Lower leg skin (tissue), 3 donors: ENCODE measurements at regions not wholly inside any gene's neighbourhood (a gene's known extent, or its start where the extent isn't known, plus 50 kb on each side); places are given as distances from the start of the nearest gene placed in this dataset.

Experiments
- POLR2A ChIP-seq, 2 donors: fragments of 450-650 bp; IDR thresholded peaks; one replicate each; pipeline ENCODE4 v1.6.1; 2016 to 2017; ENCODE audit warnings: antibody characterized with exemption in 2 of 2, mild to moderate bottlenecking in 1 of 2, moderate library complexity in 1 of 2
- TF ChIP-seq, protein P1 (sequence below), 3 donors: fragments of 450-650 bp; IDR thresholded peaks; one replicate each; pipeline ENCODE4 v1.5.1; 2016; ENCODE audit warnings: antibody characterized with exemption in 3 of 3, mild to moderate bottlenecking in 3 of 3, moderate library complexity in 2 of 3

DNA sequence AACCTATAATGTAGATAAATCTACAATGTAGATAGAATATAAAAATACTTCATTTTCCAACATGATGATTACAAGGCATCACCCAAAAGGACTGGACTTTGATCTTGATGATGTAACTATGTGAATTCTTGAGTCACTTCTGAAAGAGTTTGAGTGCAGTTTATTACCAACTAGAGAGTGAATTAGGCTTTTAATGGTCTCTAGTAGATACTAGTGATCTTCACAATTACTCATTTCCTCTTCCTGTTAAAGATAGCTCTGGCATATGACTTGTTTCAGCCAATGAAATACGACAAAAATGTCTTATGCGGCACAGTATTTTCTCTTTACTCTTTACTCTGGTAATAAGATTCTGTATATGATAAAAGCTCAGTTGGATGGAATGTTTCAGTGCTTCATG, 1588.1 kb upstream of the B3GALT2 start:
- TF ChIP-seq, protein P1, sequence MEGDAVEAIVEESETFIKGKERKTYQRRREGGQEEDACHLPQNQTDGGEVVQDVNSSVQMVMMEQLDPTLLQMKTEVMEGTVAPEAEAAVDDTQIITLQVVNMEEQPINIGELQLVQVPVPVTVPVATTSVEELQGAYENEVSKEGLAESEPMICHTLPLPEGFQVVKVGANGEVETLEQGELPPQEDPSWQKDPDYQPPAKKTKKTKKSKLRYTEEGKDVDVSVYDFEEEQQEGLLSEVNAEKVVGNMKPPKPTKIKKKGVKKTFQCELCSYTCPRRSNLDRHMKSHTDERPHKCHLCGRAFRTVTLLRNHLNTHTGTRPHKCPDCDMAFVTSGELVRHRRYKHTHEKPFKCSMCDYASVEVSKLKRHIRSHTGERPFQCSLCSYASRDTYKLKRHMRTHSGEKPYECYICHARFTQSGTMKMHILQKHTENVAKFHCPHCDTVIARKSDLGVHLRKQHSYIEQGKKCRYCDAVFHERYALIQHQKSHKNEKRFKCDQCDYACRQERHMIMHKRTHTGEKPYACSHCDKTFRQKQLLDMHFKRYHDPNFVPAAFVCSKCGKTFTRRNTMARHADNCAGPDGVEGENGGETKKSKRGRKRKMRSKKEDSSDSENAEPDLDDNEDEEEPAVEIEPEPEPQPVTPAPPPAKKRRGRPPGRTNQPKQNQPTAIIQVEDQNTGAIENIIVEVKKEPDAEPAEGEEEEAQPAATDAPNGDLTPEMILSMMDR (IDR thresholded peaks at IDR 0.05), result no peak
- no peak for TF ChIP-seq POLR2A (IDR thresholded peaks at IDR 0.05)
